CD8-positive, alpha-beta memory T cell (primary cell): ENCODE measurements at regions not wholly inside any gene's neighbourhood (a gene's known extent, or its start where the extent isn't known, plus 50 kb on each side); places are given as distances from the start of the nearest gene placed in this dataset.

Experiments used
- CTCF ChIA-PET: fragments of 350-600 bp; sonication (Branson Sonifier 250); formaldehyde crosslinking; loops from one replicate; lab custom pipeline; 2021; ENCODE audit warnings: antibody characterized with exemption; lab: Charles Lee
- POLR2A ChIA-PET: fragments of 350-600 bp; sonication (Branson Sonifier 250); formaldehyde crosslinking; loops from one replicate; lab custom pipeline; 2021; ENCODE audit warnings: antibody characterized with exemption; lab: Charles Lee
- DNase-seq, 5 donors: peaks; one replicate each; pipeline versions ENCODE4 v3.0.0 to v3.0.0-alpha.2; 2020 to 2022; ENCODE audit warnings: mixed read lengths in 1 of 5
- H3K27ac ChIP-seq: one replicate; pipeline ENCODE4 v1.7.0; 2013; ENCODE audit warnings: low read depth, mild to moderate bottlenecking, low read length, moderate library complexity
- H3K27me3 ChIP-seq: 2 replicates; pipeline ENCODE4 v1.7.0; 2013; ENCODE audit warnings: low read length, mild to moderate bottlenecking; ENCODE audit not compliant: insufficient read depth, poor library complexity, severe bottlenecking
- H3K36me3 ChIP-seq: 2 replicates; pipeline ENCODE4 v1.7.0; 2013; ENCODE audit warnings: mild to moderate bottlenecking, low read length, moderate library complexity; ENCODE audit not compliant: insufficient read depth
- H3K4me1 ChIP-seq: 2 replicates; pipeline ENCODE4 v1.7.0; 2013; ENCODE audit warnings: mild to moderate bottlenecking, low read length, moderate library complexity; ENCODE audit not compliant: insufficient read depth
- H3K4me3 ChIP-seq: 2 replicates; pipeline ENCODE4 v1.7.0; 2013; ENCODE audit warnings: mild to moderate bottlenecking, low read length
- H3K9me3 ChIP-seq: 2 replicates; pipeline ENCODE4 v1.7.0; 2013; ENCODE audit warnings: mild to moderate bottlenecking, low read length
- H3K27ac Mint-ChIP-seq, 8 donors: one replicate each; pipeline ENCODE4 v1.8.0; 2020 to 2021; ENCODE audit warnings: mixed read lengths in 8 of 8, mild to moderate bottlenecking in 6 of 8, inconsistent platforms in 3 of 8, moderate library complexity in 3 of 8
- H3K27me3 Mint-ChIP-seq, 2 donors: one replicate each; pipeline ENCODE4 v1.8.0; 2020 to 2021; ENCODE audit warnings: mixed read lengths in 2 of 2, mild to moderate bottlenecking in 1 of 2, moderate library complexity in 1 of 2
- H3K36me3 Mint-ChIP-seq, 3 donors: one replicate each; pipeline ENCODE4 v1.8.0; 2020 to 2021; ENCODE audit warnings: mixed read lengths in 3 of 3, inconsistent platforms in 1 of 3, mild to moderate bottlenecking in 1 of 3
- H3K4me1 Mint-ChIP-seq, 3 donors: one replicate each; pipeline ENCODE4 v1.8.0; 2020 to 2021; ENCODE audit warnings: mixed read lengths in 3 of 3, inconsistent platforms in 1 of 3, mild to moderate bottlenecking in 1 of 3
- H3K4me3 Mint-ChIP-seq, 7 donors: one replicate each; pipeline ENCODE4 v1.8.0; 2020 to 2021; ENCODE audit warnings: mixed read lengths in 7 of 7, mild to moderate bottlenecking in 6 of 7, moderate library complexity in 4 of 7, inconsistent platforms in 2 of 7
- H3K9me3 Mint-ChIP-seq, 5 donors: one replicate each; pipeline ENCODE4 v1.8.0; 2020 to 2022; ENCODE audit warnings: mixed read lengths in 5 of 5, mild to moderate bottlenecking in 3 of 5, moderate library complexity in 2 of 5, inconsistent platforms in 1 of 5

DNA sequence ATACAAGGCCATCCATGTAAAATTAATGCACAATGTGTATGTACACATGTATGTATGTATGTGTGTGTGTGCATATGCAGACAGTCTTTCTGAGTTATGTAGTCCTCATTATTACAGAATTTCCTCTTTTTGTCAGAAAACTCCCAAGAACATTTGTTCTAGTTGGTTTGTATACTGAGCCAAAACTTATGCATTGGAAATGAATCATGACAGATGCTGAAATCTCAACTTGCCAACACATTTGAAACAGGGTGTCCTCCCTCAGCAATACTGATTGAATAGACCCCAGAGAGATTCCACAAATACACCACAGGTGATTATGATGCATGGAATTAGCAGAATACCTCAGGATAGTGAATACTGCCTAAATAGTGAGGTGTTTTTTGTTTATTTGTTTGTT lies 472.9 kb upstream of the PCDH15 start:
- peaks cover 0 to 1% of the 10 kb centered on the region in 2 donors for H3K27me3 Mint-ChIP-seq
- no peaks in the 10 kb centered on the region for H3K4me1 ChIP-seq
- H3K9me3 Mint-ChIP-seq = peaks cover 4 to 20% (median 5%) of the 10 kb centered on the region in 5 donors
- no peak for DNase-seq
- no peaks in the 10 kb centered on the region for H3K36me3 ChIP-seq
- no peak overlapping the region for H3K4me3 Mint-ChIP-seq
- ChIA-PET POLR2A (no interaction called here), CTCF (no interaction called here)
- H3K27ac ChIP-seq = no peak overlapping the region
- H3K4me3 ChIP-seq = no peak overlapping the region
- no peaks in the 10 kb centered on the region for H3K9me3 ChIP-seq
- no peaks in the 10 kb centered on the region for H3K27me3 ChIP-seq
- no peaks in the 10 kb centered on the region for H3K36me3 Mint-ChIP-seq
- no peaks in the 10 kb centered on the region for H3K4me1 Mint-ChIP-seq
- H3K27ac Mint-ChIP-seq = no peak overlapping the region

DNA sequence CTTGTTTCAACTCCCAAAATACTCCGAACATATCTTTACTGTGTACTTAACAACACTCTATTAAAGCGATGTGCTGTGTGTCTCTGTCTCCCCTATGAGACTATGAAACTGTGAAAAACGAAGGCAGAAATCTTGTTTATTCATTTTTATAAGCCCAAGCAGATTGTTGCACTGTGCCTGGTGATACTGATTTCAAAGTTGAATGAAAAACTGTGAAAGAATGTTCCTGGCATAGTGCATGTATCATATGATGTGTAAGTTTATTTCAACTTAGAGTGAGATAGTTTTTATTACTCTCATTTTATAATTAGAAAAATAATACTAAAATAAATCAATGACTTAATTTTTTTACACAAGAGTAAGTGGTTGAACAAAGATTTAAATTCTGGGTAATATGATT lies 471.9 kb upstream of the PCDH15 start:
- H3K27ac Mint-ChIP-seq = no peak overlapping the region
- H3K27ac ChIP-seq = no peak overlapping the region
- no peaks in the 10 kb centered on the region for H3K4me1 ChIP-seq
- H3K9me3 ChIP-seq = no peaks in the 10 kb centered on the region
- ChIA-PET POLR2A (no interaction called here), CTCF (no interaction called here)
- H3K36me3 Mint-ChIP-seq = no peaks in the 10 kb centered on the region
- H3K9me3 Mint-ChIP-seq = peaks cover 4 to 22% (median 6%) of the 10 kb centered on the region in 5 donors
- peaks cover 0 to 1% of the 10 kb centered on the region in 2 donors for H3K27me3 Mint-ChIP-seq
- H3K4me3 Mint-ChIP-seq = no peak overlapping the region
- H3K4me1 Mint-ChIP-seq = no peaks in the 10 kb centered on the region
- H3K4me3 ChIP-seq = no peak overlapping the region
- H3K27me3 ChIP-seq = no peaks in the 10 kb centered on the region
- H3K36me3 ChIP-seq = no peaks in the 10 kb centered on the region
- no peak for DNase-seq

DNA sequence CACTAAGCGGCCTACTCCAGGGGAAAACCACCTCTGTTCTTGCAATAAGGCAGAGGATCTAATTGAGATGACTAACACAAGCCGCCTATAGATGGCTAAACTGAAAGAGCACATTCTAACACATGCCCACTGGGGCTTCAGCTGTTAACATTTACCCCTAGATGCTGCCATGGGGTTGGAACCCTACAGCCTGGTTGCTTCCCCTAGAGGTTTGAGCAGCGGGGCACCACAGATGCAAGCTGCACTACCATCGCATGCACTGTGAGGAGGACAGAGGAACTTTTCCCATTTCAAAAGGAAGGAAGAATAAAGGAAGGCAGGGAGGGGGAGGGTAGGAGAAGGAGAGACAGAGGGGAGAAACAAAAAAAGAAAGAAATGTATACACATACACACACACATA lies 465.8 kb upstream of the PCDH15 start:
- Mint-ChIP-seq H3K4me3 (no peak overlapping the region), H3K27me3 (no peaks in the 10 kb centered on the region), H3K36me3 (no peaks in the 10 kb centered on the region), H3K4me1 (no peaks in the 10 kb centered on the region), H3K9me3 (peaks cover 3 to 23% (median 11%) of the 10 kb centered on the region in 5 donors), H3K27ac (no peak overlapping the region)
- ChIA-PET POLR2A (no interaction called here), CTCF (no interaction called here)
- H3K27ac ChIP-seq = no peak overlapping the region
- DNase-seq = no peak
- H3K27me3 ChIP-seq = no peaks in the 10 kb centered on the region
- H3K4me1 ChIP-seq = no peaks in the 10 kb centered on the region
- no peak overlapping the region for H3K4me3 ChIP-seq
- H3K36me3 ChIP-seq = no peaks in the 10 kb centered on the region
- no peaks in the 10 kb centered on the region for H3K9me3 ChIP-seq

DNA sequence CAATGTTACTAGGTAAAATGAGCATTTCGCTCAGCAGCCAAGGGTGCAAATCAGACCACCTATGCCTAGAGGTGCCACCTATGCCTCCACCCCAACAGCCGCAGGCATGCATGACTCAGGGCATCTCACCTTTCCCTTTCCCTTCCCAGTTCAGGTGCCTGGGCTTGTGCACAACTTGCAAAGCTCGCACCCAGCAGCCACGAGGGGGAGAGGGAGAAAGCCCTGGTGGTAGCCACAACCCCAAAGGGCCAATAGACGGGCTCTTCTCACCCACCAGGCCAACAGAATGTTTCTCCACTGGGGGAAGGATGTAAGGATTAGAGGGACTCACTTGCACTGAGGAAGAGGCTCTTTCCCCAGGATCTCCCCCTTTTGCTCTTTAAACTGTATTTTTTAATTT lies 462.3 kb upstream of the PCDH15 start:
- Histone ChIP-seq H3K27me3 (no peaks in the 10 kb centered on the region), H3K36me3 (no peaks in the 10 kb centered on the region), H3K4me3 (no peak overlapping the region), H3K9me3 (no peaks in the 10 kb centered on the region), H3K4me1 (no peaks in the 10 kb centered on the region), H3K27ac (no peak overlapping the region)
- Mint-ChIP-seq H3K9me3 (peaks cover 3 to 22% (median 11%) of the 10 kb centered on the region in 5 donors), H3K36me3 (no peaks in the 10 kb centered on the region), H3K4me1 (no peaks in the 10 kb centered on the region), H3K27ac (no peak overlapping the region), H3K4me3 (no peak overlapping the region), H3K27me3 (no peaks in the 10 kb centered on the region)
- ChIA-PET CTCF (no interaction called here), POLR2A (no interaction called here)
- DNase-seq = no peak

DNA sequence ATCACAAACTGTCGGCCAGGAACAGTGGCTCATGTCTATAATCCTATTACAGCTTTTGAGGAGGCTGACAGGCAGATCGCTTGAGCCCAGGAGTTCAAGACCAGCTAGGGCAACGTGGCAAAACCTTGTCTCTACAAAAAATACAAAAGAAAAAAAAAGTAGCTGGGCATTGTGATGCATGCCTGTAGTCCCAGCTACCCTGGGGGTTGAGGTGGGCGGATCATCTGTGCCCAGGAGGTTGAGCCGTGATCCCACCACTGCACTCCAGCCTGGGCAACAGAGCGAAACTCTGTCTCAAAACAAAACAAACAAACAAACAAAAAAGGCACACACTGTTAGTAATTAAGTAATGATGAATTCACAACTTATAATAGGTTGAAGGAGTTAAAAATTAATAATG lies 441.5 kb upstream of the PCDH15 start:
- H3K27me3 ChIP-seq = no peaks in the 10 kb centered on the region
- H3K36me3 Mint-ChIP-seq = no peaks in the 10 kb centered on the region
- no peaks in the 10 kb centered on the region for H3K4me1 ChIP-seq
- no peaks in the 10 kb centered on the region for H3K27me3 Mint-ChIP-seq
- H3K27ac ChIP-seq = no peak overlapping the region
- DNase-seq = no peak
- no peaks in the 10 kb centered on the region for H3K4me1 Mint-ChIP-seq
- H3K27ac Mint-ChIP-seq = no peak overlapping the region
- H3K36me3 ChIP-seq = no peaks in the 10 kb centered on the region
- H3K9me3 Mint-ChIP-seq = peaks cover 0 to 21% (median 11%) of the 10 kb centered on the region in 5 donors
- H3K4me3 Mint-ChIP-seq = no peak overlapping the region
- no peaks in the 10 kb centered on the region for H3K9me3 ChIP-seq
- CTCF ChIA-PET = no interaction called here
- POLR2A ChIA-PET = no interaction called here
- no peak overlapping the region for H3K4me3 ChIP-seq

DNA sequence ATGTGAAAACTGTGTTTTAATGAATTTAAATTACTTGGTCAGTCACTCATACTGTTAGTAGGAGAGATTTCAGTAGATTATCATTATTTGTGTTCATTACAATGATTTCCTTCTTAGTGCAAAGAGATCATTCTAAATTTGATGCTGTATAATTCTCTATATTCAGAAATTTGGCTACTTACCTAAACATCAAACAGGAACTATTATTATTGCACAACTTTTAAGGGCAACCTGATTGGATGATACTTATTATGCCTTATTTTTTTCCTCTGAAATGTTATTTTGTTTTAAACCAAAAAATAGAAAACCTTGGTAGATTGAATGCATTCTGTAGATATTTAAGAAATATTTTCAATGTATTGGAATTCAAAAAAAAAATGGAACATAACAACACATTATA lies 436.4 kb upstream of the PCDH15 start:
- Mint-ChIP-seq H3K9me3 (peaks cover 2 to 30% (median 6%) of the 10 kb centered on the region in 5 donors), H3K4me3 (no peak overlapping the region), H3K36me3 (no peaks in the 10 kb centered on the region), H3K27me3 (no peaks in the 10 kb centered on the region), H3K27ac (no peak overlapping the region), H3K4me1 (no peaks in the 10 kb centered on the region)
- ChIA-PET CTCF (no interaction called here), POLR2A (no interaction called here)
- Histone ChIP-seq H3K4me3 (no peak overlapping the region), H3K9me3 (no peaks in the 10 kb centered on the region), H3K27ac (no peak overlapping the region), H3K27me3 (no peaks in the 10 kb centered on the region), H3K4me1 (no peaks in the 10 kb centered on the region), H3K36me3 (no peaks in the 10 kb centered on the region)
- no peak for DNase-seq

DNA sequence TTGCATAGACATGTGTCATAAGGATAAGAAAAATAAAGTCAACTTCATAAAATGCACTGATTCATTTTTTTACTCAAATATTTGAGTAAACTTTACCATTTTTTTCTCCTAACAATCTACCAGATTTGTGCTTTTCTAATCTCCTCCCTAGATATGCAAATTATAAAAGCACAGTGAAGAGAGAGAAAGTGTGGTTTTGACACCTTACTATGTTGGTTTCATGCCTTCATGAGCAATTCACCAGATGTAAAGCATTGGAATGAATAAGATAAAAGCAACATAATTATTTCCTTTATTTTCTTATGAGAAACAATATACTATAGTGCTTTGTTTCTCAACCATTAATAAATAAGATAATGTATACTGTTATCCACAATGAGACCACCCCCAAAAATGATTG lies 432.5 kb upstream of the PCDH15 start:
- Mint-ChIP-seq H3K4me3 (peak overlapping the region in 2 of 7 donors; percentile 24), H3K27me3 (no peaks in the 10 kb centered on the region), H3K27ac (no peak overlapping the region), H3K9me3 (peaks cover 2 to 39% (median 6%) of the 10 kb centered on the region in 5 donors), H3K36me3 (no peaks in the 10 kb centered on the region), H3K4me1 (no peaks in the 10 kb centered on the region)
- no peak for DNase-seq
- POLR2A ChIA-PET = no interaction called here
- no peak overlapping the region for H3K4me3 ChIP-seq
- H3K36me3 ChIP-seq = no peaks in the 10 kb centered on the region
- H3K4me1 ChIP-seq = no peaks in the 10 kb centered on the region
- CTCF ChIA-PET = no interaction called here
- H3K27me3 ChIP-seq = no peaks in the 10 kb centered on the region
- H3K27ac ChIP-seq = no peak overlapping the region
- no peaks in the 10 kb centered on the region for H3K9me3 ChIP-seq

DNA sequence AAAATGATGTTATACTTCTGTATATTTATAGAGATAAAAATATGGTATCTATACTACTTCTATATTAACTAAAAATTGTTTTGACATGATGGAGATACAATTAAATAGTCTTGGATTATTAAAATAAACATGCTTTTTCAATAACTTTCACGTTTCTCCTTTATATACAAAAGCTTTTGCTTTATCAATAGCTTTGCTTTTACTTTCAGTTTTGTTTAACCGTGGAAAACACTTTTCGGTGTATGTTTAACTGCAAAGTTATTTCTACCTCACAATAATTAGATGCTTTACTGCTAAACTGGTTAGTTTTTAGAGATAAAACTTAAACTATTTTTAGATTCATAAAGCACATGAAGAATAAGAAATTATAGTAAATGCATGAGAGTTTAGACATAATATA lies 432.1 kb upstream of the PCDH15 start:
- no peak for DNase-seq
- H3K27me3 ChIP-seq = no peaks in the 10 kb centered on the region
- peaks cover 2 to 41% (median 6%) of the 10 kb centered on the region in 5 donors for H3K9me3 Mint-ChIP-seq
- CTCF ChIA-PET = no interaction called here
- no peaks in the 10 kb centered on the region for H3K36me3 ChIP-seq
- peak overlapping the region in 1 of 7 donors; percentile 24 for H3K4me3 Mint-ChIP-seq
- H3K27ac ChIP-seq = no peak overlapping the region
- H3K36me3 Mint-ChIP-seq = no peaks in the 10 kb centered on the region
- H3K9me3 ChIP-seq = no peaks in the 10 kb centered on the region
- H3K4me1 ChIP-seq = no peaks in the 10 kb centered on the region
- no peaks in the 10 kb centered on the region for H3K27me3 Mint-ChIP-seq
- no peaks in the 10 kb centered on the region for H3K4me1 Mint-ChIP-seq
- H3K27ac Mint-ChIP-seq = no peak overlapping the region
- no peak overlapping the region for H3K4me3 ChIP-seq
- POLR2A ChIA-PET = no interaction called here

DNA sequence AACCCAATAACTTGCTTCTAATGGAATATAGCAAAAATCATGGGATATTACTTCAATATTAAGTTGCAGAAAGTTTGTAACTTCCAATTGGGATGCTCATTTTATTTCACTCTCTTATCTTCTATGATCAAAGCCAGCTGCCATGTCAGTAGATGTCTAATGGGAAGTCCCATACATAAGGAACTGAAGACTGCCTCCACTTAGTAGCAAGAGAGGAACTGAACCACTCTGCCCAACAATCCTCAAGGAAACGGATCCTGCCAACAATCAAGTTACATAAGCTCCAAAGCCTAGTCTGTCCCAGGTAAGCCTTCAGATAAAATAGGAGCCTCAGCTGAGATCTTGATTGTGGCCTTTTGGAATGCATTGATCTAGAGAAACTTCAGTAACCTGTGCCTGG lies 431.5 kb upstream of the PCDH15 start:
- H3K4me1 Mint-ChIP-seq = no peaks in the 10 kb centered on the region
- Histone ChIP-seq H3K4me3 (no peak overlapping the region), H3K27ac (no peak overlapping the region), H3K36me3 (no peaks in the 10 kb centered on the region), H3K27me3 (no peaks in the 10 kb centered on the region), H3K4me1 (no peaks in the 10 kb centered on the region), H3K9me3 (no peaks in the 10 kb centered on the region)
- no peaks in the 10 kb centered on the region for H3K27me3 Mint-ChIP-seq
- no peak for DNase-seq
- H3K27ac Mint-ChIP-seq = no peak overlapping the region
- H3K36me3 Mint-ChIP-seq = no peaks in the 10 kb centered on the region
- CTCF ChIA-PET = no interaction called here
- peaks cover 2 to 44% (median 7%) of the 10 kb centered on the region in 5 donors for H3K9me3 Mint-ChIP-seq
- POLR2A ChIA-PET = no interaction called here
- peak overlapping the region in 1 of 7 donors; percentile 54 for H3K4me3 Mint-ChIP-seq
